KMS-11 (cell line): ENCODE measurements at regions not wholly inside any gene's neighbourhood (a gene's known extent, or its start where the extent isn't known, plus 50 kb on each side); places are given as distances from the start of the nearest gene placed in this dataset.

ENCODE experiments used
- H2AFZ ChIP-seq: fragments of 200-600 bp; sonication (generic); 2 replicates; pipeline ENCODE4 v1.6.1; 2016; ENCODE audit warnings: antibody characterized with exemption, mixed run types, low read depth
- H3K27ac ChIP-seq: fragments of 200-600 bp; sonication (generic); 2 replicates; pipeline ENCODE4 v1.6.1; 2016; ENCODE audit warnings: mild to moderate bottlenecking, mixed run types
- H3K27me3 ChIP-seq: fragments of 200-600 bp; sonication (generic); 2 replicates; pipeline ENCODE4 v1.6.1; 2017; ENCODE audit warnings: mild to moderate bottlenecking, low read depth, mixed run types, moderate library complexity; ENCODE audit not compliant: insufficient read depth
- H3K36me3 ChIP-seq: fragments of 200-600 bp; sonication (generic); 2 replicates; pipeline ENCODE4 v1.6.1; 2017; ENCODE audit warnings: mild to moderate bottlenecking, mixed run types; ENCODE audit not compliant: insufficient read depth
- H3K4me1 ChIP-seq: fragments of 200-600 bp; sonication (generic); 2 replicates; pipeline ENCODE4 v1.6.1; 2016; ENCODE audit warnings: mild to moderate bottlenecking, low read depth, mixed run types; ENCODE audit not compliant: poor library complexity, severe bottlenecking
- H3K4me2 ChIP-seq: fragments of 200-600 bp; sonication (generic); 2 replicates; pipeline ENCODE4 v1.7.0; 2016; ENCODE audit warnings: mild to moderate bottlenecking, mixed run types
- H3K4me3 ChIP-seq: fragments of 200-600 bp; sonication (generic); IDR thresholded peaks from 2 replicates; pipeline ENCODE4 v1.6.1; 2017; ENCODE audit warnings: low read depth, low read length, mixed read lengths; ENCODE audit not compliant: insufficient read depth
- H3K79me2 ChIP-seq: fragments of 200-600 bp; sonication (generic); 2 replicates; pipeline ENCODE4 v1.6.1; 2016; ENCODE audit warnings: low read depth, mixed run types; ENCODE audit not compliant: insufficient read depth
- H3K9ac ChIP-seq: fragments of 200-600 bp; sonication (generic); 2 replicates; pipeline ENCODE4 v1.6.1; 2016; ENCODE audit warnings: mild to moderate bottlenecking, mixed run types
- H4K20me1 ChIP-seq: fragments of 200-600 bp; sonication (generic); 2 replicates; pipeline ENCODE4 v1.6.1; 2016; ENCODE audit warnings: mild to moderate bottlenecking, mixed run types; ENCODE audit not compliant: insufficient read depth
- CTCF ChIP-seq: fragments of 200-600 bp; sonication (generic); conservative IDR thresholded peaks from 2 replicates; pipeline ENCODE4 v1.6.1; 2017; ENCODE audit warnings: low read depth, mild to moderate bottlenecking, antibody characterized with exemption, low read length, moderate library complexity, mixed read lengths

DNA sequence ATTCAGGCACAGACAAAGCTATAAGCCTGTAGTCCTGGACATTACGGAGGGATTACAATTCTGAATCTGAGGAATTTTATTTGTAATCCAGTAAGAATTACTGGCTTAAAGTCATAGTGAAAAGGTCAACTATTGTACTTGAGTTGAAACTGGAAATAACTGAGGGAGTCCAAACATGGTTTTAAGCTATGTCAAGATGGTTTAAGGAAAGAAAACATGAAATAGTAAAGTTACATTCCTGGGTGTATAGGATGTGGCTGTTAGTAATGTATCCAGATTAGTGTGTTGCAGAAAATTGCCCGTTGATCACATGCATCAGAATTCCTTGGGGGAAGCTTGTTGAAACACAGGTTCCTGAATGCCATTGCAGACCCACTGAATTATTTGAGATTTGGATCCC, 124.8 kb upstream of the GORAB start:
- no peaks in the 10 kb centered on the region for H3K27me3 ChIP-seq

DNA sequence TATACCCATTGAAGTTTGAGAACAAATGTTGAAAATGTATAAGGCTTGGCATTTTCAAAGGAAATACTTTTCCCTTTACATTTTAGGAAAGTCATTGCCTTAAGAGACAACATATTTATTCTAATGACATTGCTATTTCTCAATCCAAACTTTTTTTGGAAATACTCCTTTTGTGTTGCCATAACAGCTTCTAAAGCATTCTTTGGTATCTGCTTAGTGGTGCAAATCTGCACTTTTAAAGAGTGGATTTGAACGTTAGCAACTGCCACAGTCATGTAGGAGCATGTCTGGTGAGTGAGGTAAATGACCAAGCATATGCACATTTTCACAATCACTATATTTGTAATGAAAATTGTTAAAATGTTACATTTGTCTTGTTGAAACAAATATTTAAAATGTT, 124.4 kb upstream of the GORAB start:
- no peak overlapping the region for H3K4me3 ChIP-seq
- no peak overlapping the region for H3K27ac ChIP-seq
- no peak overlapping the region for H2AFZ ChIP-seq
- no peaks in the 10 kb centered on the region for H3K36me3 ChIP-seq
- no peak overlapping the region for H3K9ac ChIP-seq
- TF ChIP-seq CTCF = no peak
- H3K4me1 ChIP-seq = peaks cover 31% of the 10 kb centered on the region
- no peaks in the 10 kb centered on the region for H3K27me3 ChIP-seq
- H3K79me2 ChIP-seq = no peaks in the 10 kb centered on the region
- H3K4me2 ChIP-seq = no peak overlapping the region
- H4K20me1 ChIP-seq = no peaks in the 10 kb centered on the region

More for the DNA sequence above, 124.8 kb upstream of the GORAB start:
- H3K36me3 ChIP-seq = no peaks in the 10 kb centered on the region
- H3K4me2 ChIP-seq = no peak overlapping the region
- H3K9ac ChIP-seq = no peak overlapping the region
- H3K4me3 ChIP-seq = no peak overlapping the region
- no peak overlapping the region for H3K27ac ChIP-seq
- no peaks in the 10 kb centered on the region for H4K20me1 ChIP-seq
- no peak for TF ChIP-seq CTCF
- peaks cover 36% of the 10 kb centered on the region for H3K4me1 ChIP-seq
- no peaks in the 10 kb centered on the region for H3K79me2 ChIP-seq
- no peak overlapping the region for H2AFZ ChIP-seq

- Histone ChIP-seq H3K27me3 (no peaks in the 10 kb centered on the region), H3K27ac (no peak overlapping the region), H3K4me1 (peaks cover 15% of the 10 kb centered on the region), H3K9ac (no peak overlapping the region), H3K4me2 (no peak overlapping the region; the same call in 1 of the 2 replicates), H3K79me2 (no peaks in the 10 kb centered on the region), H2AFZ (no peak overlapping the region), H3K4me3 (no peak overlapping the region), H4K20me1 (no peaks in the 10 kb centered on the region), H3K36me3 (no peaks in the 10 kb centered on the region)
- TF ChIP-seq CTCF = no peak
Observed at GRCh38 chr1:170410401-170411166, 121.4 kb upstream of the GORAB start.

GRCh38 chr1:170414989-170415709, 116.8 kb upstream of the GORAB start:
- Histone ChIP-seq H3K9ac (no peak overlapping the region), H2AFZ (no peak overlapping the region), H3K36me3 (no peaks in the 10 kb centered on the region), H3K4me3 (no peak overlapping the region), H3K27me3 (no peaks in the 10 kb centered on the region), H3K4me2 (no peak overlapping the region), H3K4me1 (peaks cover 14% of the 10 kb centered on the region), H4K20me1 (no peaks in the 10 kb centered on the region), H3K79me2 (no peaks in the 10 kb centered on the region), H3K27ac (no peak overlapping the region)
- no peak for TF ChIP-seq CTCF
